ENCODE measurements at regions not wholly inside any gene's neighbourhood (a gene's known extent, or its start where the extent isn't known, plus 50 kb on each side); places are given as distances from the start of the nearest gene placed in this dataset.

DNA sequence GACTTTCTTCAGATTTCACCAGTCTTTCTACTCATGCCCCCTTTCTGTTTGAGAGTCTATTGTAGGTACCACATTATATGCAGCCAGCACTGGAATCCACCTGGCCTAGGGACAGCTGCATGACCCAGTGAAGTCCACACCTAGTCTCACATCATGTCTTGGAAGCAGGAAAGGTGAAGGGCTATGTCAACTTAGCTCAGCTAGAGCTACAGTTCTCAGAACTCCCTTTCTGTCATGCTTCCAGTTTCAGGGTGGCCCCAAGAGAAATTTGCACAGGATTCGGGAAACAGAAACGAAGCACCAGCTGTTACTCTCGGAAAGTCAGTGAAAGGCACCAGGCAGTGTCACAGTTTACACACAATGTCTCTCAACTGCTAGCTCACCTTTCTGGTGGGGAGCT lies 51.6 kb upstream of the NLRP1 start:
- DNase-seq, result no peak

DNA sequence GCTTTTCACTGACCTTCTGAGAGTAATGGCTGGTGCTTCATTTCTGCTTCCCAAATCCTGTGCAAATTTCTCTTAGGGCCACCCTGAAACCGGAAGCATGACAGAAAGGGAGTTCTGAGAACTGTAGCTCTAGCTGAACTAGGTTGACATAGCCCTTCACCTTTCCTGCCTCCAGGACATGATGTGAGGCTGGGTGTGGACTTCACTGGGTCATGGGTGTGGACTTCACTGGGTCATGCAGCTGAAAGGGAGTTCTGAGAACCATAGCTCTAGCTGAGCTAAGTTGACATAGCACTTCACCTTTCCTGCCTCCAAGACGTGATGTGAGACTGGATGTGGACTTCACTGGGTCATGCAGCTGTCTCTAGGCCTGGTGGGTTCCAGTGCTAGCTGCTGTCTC lies 54.3 kb upstream of the NLRP1 start:
- no peak for DNase-seq

DNA sequence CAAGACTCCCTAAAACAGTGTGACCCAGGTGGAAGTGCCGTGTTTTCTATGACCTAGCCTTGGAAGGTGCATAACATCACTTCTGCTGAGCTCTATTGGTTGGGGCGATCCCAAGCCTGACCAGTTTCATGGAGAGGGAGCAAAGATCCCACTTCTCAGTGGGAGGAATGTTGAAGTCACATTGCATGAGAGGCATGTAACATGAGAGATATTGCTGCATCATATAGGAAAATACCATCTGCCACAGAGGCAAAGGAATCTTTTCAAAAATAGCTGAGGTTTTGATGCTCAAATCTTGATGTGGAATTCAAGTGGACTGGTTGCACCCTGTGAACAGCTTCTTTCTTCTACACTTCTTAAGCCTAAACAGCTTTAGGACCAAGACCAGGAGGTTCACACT lies 56.4 kb upstream of the NLRP1 start:
- DNase-seq, result no peak

DNA sequence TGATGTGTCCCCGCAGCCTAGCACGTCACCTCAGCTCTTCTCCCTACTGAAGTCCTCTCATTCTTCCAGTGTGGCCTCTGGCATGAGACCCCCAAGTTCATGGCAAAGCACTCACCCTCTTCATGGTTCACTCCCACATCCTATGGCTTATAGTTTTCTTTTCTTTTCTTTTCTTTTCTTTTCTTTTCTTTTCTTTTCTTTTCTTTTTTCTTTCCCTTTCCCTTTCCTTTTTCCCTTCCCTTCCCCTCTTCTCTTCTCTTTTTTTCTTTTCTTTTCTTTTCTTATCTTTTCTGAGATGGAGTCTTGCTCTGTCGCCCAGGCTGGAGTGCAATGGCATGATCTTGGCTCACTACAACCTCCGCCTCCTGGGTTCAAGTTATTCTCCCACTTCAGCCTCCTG lies 58.4 kb upstream of the NLRP1 start:
- no peak for DNase-seq

DNA sequence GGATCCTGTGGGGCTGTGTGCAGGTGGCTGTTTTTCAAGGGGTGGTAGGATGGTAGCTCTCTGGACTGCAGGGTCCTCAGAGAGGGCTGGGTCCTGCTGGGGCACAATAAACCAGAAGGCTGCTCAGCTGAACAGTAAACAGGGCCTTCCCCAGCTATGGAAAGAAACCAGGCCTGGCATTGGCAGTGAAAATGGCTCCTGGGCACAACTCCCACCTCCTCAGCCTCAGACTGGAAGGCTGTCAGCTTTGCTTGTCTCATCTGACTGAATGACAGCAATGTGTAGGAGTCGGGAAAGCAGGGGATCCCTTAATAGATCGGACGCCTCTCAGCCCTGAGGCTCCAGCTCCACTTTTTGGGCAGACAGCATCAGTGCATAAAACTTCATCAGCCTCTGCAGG lies 59.8 kb upstream of the NLRP1 start:
- DNase-seq, result no peak

DNA sequence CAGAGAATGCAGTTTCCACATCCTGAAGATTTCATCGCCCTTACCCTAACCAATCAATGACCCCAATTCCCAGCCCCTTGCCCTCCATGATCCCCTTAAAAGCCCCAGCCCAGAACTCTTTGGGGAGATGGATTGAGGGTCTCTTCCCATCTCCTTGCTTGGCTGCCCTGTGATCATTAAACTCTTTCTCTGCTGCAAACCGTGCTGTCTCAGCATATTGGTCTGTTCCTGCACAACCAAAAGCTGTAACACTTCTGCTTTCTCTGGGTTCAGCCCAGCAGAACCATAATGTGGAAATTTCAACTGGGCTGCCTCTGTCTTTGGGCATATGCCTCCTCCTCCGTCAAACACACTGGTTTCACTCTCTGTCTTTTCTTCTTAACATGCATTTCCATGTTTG lies 67.0 kb upstream of the NLRP1 start:
- DNase-seq, result no peak

DNA sequence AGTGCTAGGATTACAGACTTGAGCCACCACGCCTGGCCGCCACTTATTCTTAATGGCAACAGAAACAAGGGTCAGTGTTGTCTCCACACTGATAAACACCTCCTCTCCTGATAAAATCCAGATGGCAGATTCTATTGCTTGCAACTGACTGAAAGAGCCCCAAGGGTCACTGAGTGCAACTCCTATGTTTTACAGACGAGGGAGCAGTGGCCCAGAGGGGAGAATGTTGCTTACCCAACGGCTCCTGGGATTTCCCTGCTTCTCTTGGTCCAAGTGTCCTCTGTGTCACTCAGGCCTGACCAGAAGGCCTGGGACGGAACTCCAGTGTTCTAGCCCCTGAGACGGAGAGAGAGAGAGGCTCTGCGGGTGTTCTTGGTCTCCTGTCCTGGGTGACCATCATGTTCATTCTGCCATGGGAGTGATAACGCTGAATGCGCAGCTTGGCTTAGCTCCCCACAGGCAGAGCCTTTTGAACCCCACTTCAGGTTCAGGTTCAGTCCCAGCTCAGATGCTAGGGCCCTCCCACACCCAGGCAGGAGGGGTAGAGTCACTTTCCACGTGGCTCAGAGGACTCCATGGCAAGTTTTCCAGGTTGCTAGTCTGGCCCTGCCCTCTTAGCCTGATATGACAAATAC lies 77.3 kb upstream of the NLRP1 start:
- DNase-seq, result no peak

DNA sequence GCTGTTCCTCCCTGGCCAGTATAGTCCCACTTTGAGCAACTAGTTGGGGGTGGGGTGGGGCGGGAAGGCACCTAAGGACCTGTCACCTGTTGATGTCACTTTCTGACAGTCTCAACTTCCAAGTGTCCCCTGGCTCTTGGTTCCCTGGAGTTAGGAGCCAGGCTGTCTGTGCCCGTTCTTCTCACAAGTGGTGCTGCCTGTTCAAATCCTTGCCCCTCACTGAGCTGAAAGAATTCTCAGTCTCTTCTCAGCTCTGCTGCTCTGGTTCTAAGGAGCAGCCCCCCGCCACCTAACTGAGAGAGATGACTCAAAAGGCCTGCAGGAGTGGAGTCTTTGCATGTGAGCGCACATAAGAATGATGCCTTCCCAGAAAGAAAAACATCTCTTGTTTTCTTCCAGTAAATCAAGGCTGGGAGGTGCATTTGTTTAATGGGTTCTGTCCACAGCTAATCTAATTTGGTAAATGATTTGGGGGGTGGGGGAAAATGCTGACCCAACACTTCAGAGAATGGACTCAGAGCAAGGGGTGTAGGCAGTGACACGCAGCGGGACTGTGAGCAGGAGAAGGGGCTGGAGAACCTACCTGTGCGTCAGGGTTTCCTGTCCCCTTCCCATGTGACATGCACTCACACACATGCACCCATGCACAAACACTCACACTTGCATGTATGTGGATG lies 78.2 kb upstream of the NLRP1 start:
- no peak for DNase-seq

DNA sequence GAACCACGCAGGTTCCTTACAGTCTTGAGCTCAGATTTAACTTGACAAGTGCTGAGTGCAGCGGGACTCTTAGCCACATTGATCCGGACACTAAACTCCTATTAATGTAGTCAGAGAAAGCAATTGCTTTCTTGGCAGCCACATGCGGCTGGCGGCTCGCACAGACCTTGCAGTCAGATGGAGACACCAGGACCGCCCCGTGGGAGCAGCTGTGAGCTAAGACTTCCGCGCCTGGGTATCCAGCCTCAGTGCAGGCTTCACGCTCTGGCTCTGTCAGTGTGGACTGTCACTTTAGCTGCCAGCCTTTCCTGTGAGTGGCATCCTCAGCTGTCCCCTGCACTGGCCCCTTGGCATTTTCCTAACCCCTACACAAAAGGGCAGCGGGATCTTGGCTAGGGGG lies 80.9 kb upstream of the NLRP1 start:
- DNase-seq, result no peak

DNA sequence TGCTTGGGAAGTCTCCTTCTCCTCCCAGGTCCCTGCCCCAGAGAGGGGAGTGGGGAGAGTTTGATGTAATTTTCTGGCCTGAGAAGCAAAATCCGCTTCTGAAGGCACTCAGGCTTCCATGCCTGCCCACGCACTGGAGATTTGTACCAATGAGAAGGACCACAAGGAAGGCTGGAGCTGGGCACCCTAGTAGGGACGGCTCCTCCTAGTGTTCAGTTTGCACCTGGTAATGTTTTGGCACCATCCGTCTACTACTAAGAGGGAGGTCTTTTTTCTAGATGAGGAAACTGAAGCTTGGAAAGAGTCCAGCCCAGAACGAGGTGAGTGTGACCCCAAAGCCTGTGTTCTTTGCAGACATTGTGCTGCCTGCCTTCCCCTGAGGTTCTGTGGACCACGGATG lies 83.6 kb upstream of the NLRP1 start:
- DNase-seq, result peak; percentile 7

DNA sequence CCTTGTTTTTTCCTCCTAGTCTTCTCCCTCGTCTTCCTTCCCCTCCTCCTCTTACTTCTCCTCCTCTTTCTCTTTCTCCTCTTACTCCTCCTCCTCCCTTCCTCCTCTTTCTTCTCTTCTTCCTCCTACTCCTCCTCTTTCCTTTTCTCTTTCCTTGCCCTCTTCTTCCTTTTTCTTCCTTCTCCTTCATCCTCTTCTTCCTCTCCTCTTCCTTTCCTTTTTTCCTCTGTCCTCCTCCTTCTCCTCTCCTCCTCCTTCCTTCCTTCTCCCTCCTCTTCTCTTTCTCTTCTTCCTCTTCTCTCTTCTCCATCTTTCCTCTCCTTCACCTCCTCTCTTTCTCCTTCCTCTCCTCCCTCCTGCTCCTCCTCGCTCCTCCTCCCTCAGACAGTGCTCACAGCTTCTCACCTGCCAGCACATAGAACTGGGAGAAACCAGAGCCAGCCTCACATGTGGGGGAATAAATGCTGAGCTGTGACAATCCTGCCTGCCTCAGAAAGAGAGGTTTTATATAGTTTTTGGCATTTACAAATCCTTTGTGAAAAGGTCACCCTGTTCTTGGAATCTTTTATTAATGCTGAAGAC lies 84.3 kb upstream of the NLRP1 start:
- DNase-seq, result no peak

DNA sequence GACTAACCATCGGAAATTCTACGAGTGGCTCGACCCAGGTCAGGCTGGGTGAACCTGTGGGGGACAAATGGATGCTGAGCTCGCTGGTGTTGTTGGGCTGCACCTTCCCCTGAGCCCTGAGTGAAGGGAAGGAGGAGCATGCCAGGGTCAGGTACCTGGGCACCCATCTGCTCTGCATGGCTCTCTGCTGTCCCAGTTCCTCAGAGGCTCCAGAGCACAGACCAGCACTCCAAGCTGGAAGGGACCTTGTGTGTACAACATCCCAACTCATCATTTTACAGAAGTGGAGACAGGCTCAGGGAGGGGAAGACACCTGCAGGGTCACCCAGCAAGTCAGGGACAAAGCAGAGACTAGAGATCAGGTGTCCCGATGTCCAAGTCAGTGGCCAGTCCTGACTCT lies 84.9 kb upstream of the NLRP1 start:
- no peak for DNase-seq

DNA sequence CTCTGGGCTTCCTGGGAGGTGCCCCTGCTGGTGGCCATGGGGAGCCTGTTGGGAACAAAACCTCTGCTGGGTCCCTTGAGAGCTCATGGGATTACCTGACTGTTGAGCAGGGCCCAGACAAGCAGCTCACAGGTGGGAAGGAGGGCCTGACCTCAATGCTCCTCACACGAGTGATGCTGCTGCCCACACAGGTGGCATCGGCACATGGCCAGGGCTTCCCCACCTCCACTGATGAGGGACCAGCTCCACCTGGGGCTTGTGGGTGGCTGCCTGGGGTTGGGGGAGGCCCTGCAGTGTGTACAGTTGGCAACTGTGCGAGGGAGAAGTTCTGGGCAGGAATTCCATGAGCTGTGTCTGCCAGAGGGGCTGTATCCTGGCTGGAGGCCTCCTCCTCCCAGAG lies 87.8 kb upstream of the NLRP1 start:
- no peak for DNase-seq

DNA sequence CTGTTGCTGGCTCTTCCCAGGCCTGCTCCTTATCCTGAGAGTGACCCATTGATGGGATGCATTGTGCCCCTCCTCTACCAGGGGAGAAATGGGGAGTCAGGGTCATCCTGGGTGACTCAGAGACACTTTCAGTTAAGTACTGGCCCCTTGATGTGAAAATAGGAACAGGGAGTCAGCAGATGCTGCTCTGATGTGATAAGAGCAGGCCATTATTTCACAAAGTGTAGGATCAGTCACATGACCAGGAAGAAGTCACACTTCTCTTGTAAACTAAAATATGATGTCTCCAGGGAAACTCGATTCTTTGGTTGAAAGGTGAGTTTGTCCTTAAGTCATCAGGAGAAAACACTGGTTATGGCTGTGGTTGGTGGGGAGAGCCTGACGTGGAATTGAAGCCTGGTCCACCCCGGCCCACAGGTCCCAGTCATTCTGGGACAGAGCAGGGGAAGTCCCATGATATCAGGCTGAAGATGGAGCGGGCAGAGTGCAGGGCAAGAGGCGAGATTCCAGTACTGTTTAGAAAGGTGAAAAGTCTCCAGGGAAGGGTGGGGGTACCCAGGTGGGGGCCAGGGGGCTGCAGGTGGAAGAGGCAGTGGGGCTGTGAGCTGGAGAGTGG lies 88.6 kb upstream of the NLRP1 start:
- peak; percentile 54 for DNase-seq

DNA sequence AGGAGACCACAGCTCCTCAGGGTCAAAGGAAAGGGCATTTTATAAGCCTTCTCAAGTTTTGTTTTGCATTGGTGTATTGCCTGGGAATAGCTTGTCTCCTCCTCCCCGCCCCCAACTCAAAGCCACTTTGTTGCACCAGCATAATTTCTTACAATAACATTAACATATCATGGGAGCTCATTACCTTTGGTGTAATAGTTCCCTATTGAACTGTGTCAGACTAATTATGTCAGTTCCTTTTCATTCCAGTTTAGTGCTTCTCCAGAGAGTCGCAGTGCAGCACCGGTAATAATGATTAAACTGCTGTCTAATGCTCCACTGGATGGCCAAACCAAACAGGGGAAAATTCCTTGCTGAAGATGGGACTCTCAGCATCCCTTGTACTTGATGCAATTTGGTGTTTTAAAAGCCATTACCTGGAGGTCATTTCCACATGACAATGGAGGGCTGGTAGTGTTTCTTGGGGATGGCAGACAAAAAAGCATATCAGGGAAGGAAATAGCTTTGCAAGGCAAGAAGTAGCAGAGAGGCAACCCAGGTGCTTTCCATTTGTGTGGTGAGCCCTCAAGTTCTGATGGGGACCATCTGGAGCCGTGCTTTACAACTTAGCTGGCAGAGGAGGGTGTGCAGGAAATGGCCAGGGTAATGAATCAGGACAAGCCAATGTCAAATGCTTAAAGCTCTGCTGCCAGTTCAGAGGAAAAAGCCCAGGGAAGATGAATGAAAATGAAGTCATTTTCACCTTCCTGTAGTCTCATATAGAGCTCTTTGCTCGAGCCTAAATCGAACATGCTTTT lies 91.5 kb upstream of the NLRP1 start:
- no peak for DNase-seq

DNA sequence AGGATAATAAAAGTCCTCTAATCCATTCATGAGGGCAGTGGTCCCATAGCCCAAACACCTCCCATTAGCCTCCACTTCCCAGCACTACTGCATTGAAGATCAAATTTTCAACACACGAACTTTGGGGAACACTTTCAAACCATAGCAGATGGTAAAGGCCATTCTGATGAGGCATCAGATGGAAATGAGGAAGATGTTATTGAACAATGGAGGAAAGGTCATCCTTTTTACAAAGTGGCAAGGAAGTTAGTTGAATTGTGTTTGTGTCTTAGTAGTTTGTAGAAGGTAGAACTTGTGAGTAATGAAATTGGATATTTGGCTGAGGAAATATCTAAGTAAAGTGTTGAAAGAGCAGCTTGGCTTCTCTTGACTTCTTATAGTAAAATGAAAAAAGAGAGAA lies 93.3 kb upstream of the NLRP1 start:
- DNase-seq, result peak; percentile 25

DNA sequence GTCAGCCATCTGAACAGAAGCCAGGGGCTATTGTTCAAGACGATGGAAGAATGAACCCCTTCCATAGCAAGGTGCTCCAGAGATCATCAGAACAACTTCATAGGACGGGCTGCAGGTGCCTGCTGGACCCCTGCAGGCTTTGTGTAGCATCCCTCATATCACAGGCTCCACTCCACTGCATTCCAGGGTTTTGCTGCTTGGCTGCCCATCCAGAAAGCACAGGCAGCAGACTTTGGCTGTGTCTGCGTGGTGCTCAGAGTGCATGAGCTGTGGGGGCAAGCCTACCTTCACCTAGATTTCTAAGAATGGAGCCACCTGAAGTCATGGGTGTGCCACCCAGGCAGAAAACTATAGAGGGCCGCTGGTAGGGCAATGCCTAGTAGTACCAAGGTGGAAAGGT lies 93.9 kb upstream of the NLRP1 start:
- DNase-seq, result no peak

DNA sequence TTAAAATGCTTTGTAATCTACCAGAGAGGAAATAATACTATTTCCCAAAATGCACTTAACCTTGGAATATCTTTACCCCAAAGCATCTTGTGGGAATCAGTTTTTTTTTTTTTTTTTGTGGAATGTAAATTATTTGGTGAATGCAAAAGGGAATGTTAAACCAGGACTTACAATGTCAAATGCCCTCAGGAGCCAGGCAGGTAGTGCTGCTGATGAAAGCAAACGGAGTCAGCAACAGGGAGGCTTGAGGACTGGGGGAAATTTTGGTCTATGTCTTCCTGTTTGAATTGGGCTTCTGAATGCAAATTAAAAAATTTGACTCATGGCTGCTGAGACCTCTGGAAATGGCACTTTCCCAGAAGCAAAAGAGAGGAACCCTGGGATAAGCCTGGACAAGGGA lies 96.5 kb upstream of the NLRP1 start:
- no peak for DNase-seq

DNA sequence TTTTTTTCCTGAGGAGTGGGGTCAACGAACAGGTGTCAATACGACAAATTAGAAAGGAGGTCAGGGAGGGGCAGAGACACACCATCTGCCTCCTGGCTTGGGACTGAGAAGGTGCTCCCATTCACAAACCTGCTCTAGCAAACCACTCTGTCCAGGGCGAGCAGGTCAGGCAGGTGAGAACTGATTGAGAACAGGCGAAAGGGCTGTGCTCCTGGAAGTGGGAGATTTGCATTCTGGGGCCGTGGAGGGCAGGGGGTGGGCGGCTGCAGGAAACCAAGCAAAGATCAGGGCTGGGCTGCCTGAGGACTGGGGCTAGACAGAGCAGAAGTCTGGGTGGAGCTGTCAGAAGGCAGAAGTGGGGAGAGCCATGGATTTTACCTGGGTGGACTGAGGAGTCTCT lies 98.9 kb upstream of the NLRP1 start:
- no peak for DNase-seq

DNA sequence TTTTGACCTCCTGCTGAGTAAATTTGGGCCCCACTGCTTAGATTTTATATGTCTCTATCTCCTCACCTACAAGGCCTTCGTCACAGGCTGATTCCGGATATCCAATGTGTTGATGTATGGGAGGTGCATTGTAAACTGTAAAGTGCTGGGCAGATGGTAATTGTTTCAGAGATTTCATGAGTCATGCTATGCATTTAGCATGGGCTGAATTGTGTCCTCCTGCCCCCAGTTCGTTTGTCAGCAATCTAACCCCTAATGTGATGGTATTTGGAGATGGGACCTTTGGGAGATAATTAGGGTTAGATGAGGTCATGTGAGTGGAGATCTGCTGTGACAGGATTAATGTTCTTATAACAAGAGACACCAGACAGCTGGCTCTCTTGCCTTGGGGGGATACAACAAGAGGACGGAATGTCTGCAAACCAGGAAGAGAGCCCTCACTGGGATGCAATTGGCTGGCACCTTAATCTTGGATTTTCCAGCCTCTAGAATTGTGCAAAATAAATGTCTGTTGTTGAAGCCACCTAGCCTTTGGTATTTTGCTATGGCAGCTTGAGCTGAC lies 101.8 kb upstream of the NLRP1 start:
- DNase-seq, result no peak

DNA sequence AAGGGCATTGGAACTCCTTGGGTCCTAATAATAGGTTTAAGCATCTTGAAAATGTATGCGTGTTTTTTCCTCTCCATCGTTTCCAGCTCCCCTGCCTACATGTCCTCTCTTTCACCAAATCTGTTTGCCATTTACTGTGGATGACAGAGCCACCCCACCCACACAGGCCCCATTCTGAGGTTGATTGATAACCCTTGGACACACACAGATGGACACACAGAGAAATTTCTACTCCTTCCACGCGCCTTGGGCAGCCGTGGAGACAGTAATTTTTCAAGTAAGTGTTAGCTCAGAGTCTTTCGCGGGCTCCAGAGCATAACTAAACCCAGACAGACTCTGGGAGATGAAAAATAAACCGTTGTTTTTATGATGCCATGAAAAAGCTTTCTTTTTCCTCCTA lies 103.3 kb upstream of the NLRP1 start:
- no peak for DNase-seq

DNA sequence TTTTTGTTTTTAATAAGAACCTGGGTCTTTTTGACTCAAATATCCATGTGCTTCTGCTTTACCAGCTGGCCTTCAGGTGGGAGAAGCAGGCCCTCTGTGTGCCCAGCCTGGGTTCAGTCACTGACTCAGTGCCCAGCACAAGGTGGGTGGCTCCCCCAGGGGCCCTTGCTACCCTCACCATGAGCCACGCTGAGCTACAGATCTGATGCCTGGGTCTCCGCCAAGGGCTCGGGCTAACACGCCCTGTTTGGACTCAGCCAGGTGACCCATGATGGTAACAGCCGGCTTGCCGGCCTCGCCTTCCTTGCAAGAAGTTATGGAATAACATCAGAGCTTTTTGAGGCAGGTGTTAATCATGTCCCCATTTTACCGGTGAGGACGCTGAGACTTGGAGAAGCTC lies 109.5 kb upstream of the NLRP1 start:
- no peak for DNase-seq

DNA sequence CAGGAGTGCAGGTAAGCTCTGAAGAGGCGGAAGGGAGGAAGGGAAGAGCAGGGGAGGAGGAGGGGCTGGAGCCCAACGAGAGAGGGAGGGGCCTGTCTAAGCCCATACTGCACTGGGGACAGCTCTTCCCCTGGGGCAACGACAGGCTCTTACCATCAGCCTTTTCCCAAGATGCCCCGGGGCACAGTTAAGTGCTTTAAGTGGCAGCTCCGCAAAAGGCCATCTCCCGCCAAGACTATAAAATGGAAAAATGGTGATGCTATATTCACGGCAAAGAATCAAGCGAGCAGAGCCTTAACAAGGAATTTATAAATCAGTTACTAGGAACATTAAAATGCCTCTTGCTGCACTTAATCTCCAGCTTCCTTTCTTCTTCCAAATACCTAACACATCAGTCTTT lies 110.2 kb upstream of the NLRP1 start:
- DNase-seq, result no peak

Data from suppressor macrophage treated with lipopolysaccharide for 4 hours (primary cell).